K562 (cell line): ENCODE measurements at regions not wholly inside any gene's neighbourhood (a gene's known extent, or its start where the extent isn't known, plus 50 kb on each side); places are given as distances from the start of the nearest gene placed in this dataset.

Source experiments
- CBX8 ChIP-seq: fragments of 200-600 bp; sonication (generic); IDR thresholded peaks from 2 replicates; pipeline ENCODE4 v1.6.1; 2012; ENCODE audit warnings: borderline replicate concordance, mixed run types, low read depth, mild to moderate bottlenecking, moderate library complexity, mixed read lengths, low read length, control low read depth, inconsistent platforms; ENCODE audit not compliant: poor library complexity, severe bottlenecking; ENCODE audit errors: extremely low read depth
- CEBPZ ChIP-seq: fragments of 150-350 bp; IDR thresholded peaks from 2 replicates; pipeline ENCODE4 v1.6.1; 2014; ENCODE audit warnings: low read depth, mild to moderate bottlenecking, low read length, borderline replicate concordance
- EHMT2 ChIP-seq: fragments of 450-650 bp; IDR thresholded peaks from 2 replicates; pipeline ENCODE4 v1.6.1; 2018; ENCODE audit warnings: antibody characterized with exemption
- ETS1 ChIP-seq: conservative IDR thresholded peaks from 2 replicates; pipeline ENCODE4 v1.6.1; 2011; ENCODE audit warnings: low read depth, mild to moderate bottlenecking, low read length; ENCODE audit not compliant: control insufficient read depth
- ETV5 ChIP-seq: sonication (generic); formaldehyde crosslinking; IDR thresholded peaks from 2 replicates; pipeline ENCODE4 v1.4.0; 2020; ENCODE audit warnings: low read depth, mild to moderate bottlenecking, missing genetic modification reagents
- EWSR1 ChIP-seq: fragments of 450-650 bp; IDR thresholded peaks from 2 replicates; pipeline ENCODE4 v1.6.1; 2018; ENCODE audit warnings: borderline replicate concordance, mild to moderate bottlenecking, low read depth, moderate library complexity; ENCODE audit not compliant: partially characterized antibody
- GTF2E2 ChIP-seq: fragments of 200-800 bp; sonication (Bioruptor generic); IDR thresholded peaks from 2 replicates; pipeline ENCODE4 v1.6.1; 2016; ENCODE audit warnings: missing genetic modification characterization, missing compliant biosample characterization
- HDAC3 ChIP-seq: fragments of 450-650 bp; IDR thresholded peaks from 2 replicates; pipeline ENCODE4 v1.6.1; 2018; ENCODE audit warnings: borderline replicate concordance, mild to moderate bottlenecking, moderate library complexity; ENCODE audit not compliant: partially characterized antibody
- HES1 ChIP-seq: fragments of 450-650 bp; IDR thresholded peaks from 2 replicates; pipeline ENCODE4 v1.6.1; 2016; ENCODE audit warnings: low read depth, mild to moderate bottlenecking, moderate library complexity
- JUN ChIP-seq, 2 experiments: sonication (generic) in 1 of 2; formaldehyde crosslinking in 1 of 2; IDR thresholded peaks; 2 replicates each; pipeline versions ENCODE4 v1.6.1 to v1.8.0; 2012 to 2022; ENCODE audit warnings: borderline replicate concordance in 2 of 2, mild to moderate bottlenecking in 2 of 2, improper control_type of control experiment in 1 of 2, low read depth in 1 of 2, low read length in 1 of 2, missing genetic modification reagents in 1 of 2
- PHB ChIP-seq: fragments of 250-450 bp; sonication (Bioruptor Pico); IDR thresholded peaks from 2 replicates; pipeline ENCODE4 v1.5.0; 2021
- POLR2G ChIP-seq: fragments of 200-400 bp; formaldehyde crosslinking; IDR thresholded peaks from 2 replicates; pipeline ENCODE4 v1.6.1; 2017; ENCODE audit warnings: low read depth, mild to moderate bottlenecking, antibody characterized with exemption, low read length, moderate library complexity
- RNF219 ChIP-seq: fragments of 250-450 bp; sonication (Bioruptor Pico); IDR thresholded peaks from 2 replicates; pipeline ENCODE4 v1.5.0; 2022; ENCODE audit warnings: mild to moderate bottlenecking
- SIN3A ChIP-seq, 2 experiments: fragments of 150-350 bp in 1 of 2; IDR thresholded peaks; 2 replicates each; pipeline ENCODE4 v1.6.1; 2011 to 2016; ENCODE audit warnings: borderline replicate concordance in 2 of 2, low read depth in 2 of 2, low read length in 2 of 2, mild to moderate bottlenecking in 2 of 2, moderate library complexity in 2 of 2; ENCODE audit not compliant: control insufficient read depth in 1 of 2
- SMARCC2 ChIP-seq: fragments of 450-650 bp; IDR thresholded peaks from 2 replicates; pipeline ENCODE4 v1.6.1; 2017; ENCODE audit warnings: antibody characterized with exemption, moderate library complexity, mild to moderate bottlenecking, low read depth
- SPI1 ChIP-seq: IDR thresholded peaks from 2 replicates; pipeline ENCODE4 v1.6.1; 2011; ENCODE audit warnings: low read depth, low read length, control low read depth, borderline replicate concordance
- TAL1 ChIP-seq: fragments of 450-650 bp; IDR thresholded peaks from 2 replicates; pipeline ENCODE4 v1.6.1; 2016; ENCODE audit warnings: mild to moderate bottlenecking
- YY1 ChIP-seq, 3 experiments: IDR thresholded peaks; 2 replicates each; pipeline ENCODE4 v1.6.1; 2011; ENCODE audit warnings: low read length in 2 of 3, mild to moderate bottlenecking in 2 of 3, moderate library complexity in 2 of 3, borderline replicate concordance in 1 of 3, control low read depth in 1 of 3, low read depth in 1 of 3; ENCODE audit not compliant: insufficient read depth in 3 of 3, insufficient replicate concordance in 2 of 3, control insufficient read depth in 1 of 3, insufficient read length in 1 of 3; ENCODE audit errors: extremely low read depth in 1 of 3

GRCh38 chr16:85169333-85170065 lies 57.2 kb upstream of the CIBAR2 start (continued):
- no peak for TF ChIP-seq ETV5 (CRISPR knock-in tag)
- no peak for TF ChIP-seq PHB
- no peak for TF ChIP-seq JUN (IDR thresholded peaks at IDR 0.05; ENCODE audit: borderline replicate concordance, low read depth, low read length)
- no peak for TF ChIP-seq JUN (CRISPR knock-in tag; IDR thresholded peaks at IDR 0.05; ENCODE audit: borderline replicate concordance)
- no peak for TF ChIP-seq TAL1
- TF ChIP-seq CEBPZ: no peak
- TF ChIP-seq YY1 (IDR thresholded peaks at IDR 0.05; ENCODE audit: borderline replicate concordance in 1 of 3, control insufficient read depth in 1 of 3, extremely low read depth in 1 of 3, insufficient read depth in 3 of 3, insufficient read length in 1 of 3, insufficient replicate concordance in 2 of 3, low read depth in 1 of 3, low read length in 2 of 3): peak in 1 of 3 experiments; percentile 49
- no peak for TF ChIP-seq GTF2E2 (tag)
- no peak for TF ChIP-seq CBX8
- TF ChIP-seq POLR2G: peak; percentile 54
- no peak for TF ChIP-seq SMARCC2
- TF ChIP-seq EWSR1: no peak
- no peak for TF ChIP-seq RNF219 (CRISPR knock-in tag)
- TF ChIP-seq ETS1: no peak
- TF ChIP-seq EHMT2: no peak
- no peak for TF ChIP-seq HDAC3
- no peak for TF ChIP-seq SPI1
- TF ChIP-seq HES1: no peak
- TF ChIP-seq SIN3A (IDR thresholded peaks at IDR 0.05; ENCODE audit: borderline replicate concordance in 2 of 2, control insufficient read depth in 1 of 2, low read depth in 2 of 2, low read length in 2 of 2): no peak; a peak in 1 of 4 replicates
